Stimulated activated CD8-positive, alpha-beta memory T cell treated with anti-CD3 and anti-CD28 coated beads, Interleukin-7, amount 100 ng/mL, for 4 hours (primary cell): ENCODE measurements at regions not wholly inside any gene's neighbourhood (a gene's known extent, or its start where the extent isn't known, plus 50 kb on each side); places are given as distances from the start of the nearest gene placed in this dataset.

Experiments
- DNase-seq, 2 donors: peaks; one replicate each; pipeline ENCODE4 v3.0.0-alpha.2; 2020; ENCODE audit warnings: low read depth in 2 of 2

- no peak for DNase-seq
Observed at GRCh38 chr18:45430041-45430440, 185.2 kb upstream of the SLC14A2 start.

GRCh38 chr18:45435810-45436209, 179.5 kb upstream of the SLC14A2 start:
- no peak for DNase-seq

- no peak for DNase-seq
Observed at GRCh38 chr18:45437366-45437765, 177.9 kb upstream of the SLC14A2 start.

DNA sequence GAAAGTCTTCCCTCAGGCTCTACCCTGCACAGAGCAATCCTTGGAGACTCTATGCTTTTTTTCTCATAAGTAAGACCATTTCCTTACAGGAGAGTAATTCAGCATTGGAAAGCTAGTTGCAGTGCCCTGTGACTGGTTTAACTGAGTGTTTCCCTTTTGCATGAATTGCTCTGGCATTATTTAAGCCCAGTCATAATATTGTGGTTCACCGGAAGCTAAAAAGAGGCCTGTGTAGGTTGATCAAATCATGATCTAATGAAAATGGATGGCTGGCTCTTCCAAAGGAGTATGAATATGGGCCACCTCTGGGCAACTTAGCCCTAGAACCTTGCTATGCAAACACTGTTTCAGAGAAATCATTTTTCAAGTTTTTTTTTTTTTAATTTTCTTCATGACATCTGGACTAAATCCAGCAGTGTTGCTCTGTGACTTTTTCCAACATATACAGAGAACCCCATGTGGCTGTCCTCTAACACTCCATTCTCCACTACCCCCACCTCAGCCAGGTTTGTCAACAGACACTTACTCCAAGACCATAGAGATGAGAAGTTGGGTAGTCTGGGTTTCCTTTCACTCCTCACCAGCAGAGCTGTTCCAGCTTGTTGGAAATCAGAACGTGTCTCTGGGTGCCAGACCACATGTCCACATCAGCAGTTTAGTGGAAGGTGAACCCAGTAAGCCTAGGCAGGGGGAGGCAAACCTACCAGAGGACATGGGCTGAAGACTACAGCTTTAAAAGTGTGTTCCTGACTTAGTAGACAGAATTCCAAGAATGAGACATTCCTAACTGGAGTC, 175.2 kb upstream of the SLC14A2 start:
- no peak for DNase-seq

GRCh38 chr18:45441110-45441847, 174.0 kb upstream of the SLC14A2 start:
- no peak for DNase-seq

DNA sequence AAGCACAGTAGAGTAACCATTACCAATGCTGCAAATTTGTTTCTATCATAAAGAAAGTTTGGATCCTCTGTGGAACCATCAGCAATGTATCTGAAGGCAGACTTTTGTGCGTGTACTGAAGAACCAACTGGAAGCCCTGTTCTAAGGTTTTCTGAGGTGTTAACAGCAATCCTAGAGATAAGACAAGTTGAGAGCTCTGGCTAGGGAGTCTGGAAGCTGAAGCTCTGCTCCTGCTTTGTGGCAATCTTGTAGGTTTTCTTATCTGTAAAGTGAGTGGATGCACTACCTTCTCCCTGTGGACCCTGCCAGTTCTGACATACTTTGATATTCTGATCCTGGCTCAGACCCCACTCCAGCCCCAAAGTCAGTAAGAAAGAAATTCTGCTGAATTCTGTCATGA, 171.2 kb upstream of the SLC14A2 start:
- DNase-seq = no peak

- DNase-seq = no peak
Observed at GRCh38 chr18:45447355-45448265, 167.7 kb upstream of the SLC14A2 start.

- no peak for DNase-seq
Observed at GRCh38 chr18:45448871-45449270, 166.4 kb upstream of the SLC14A2 start.

- no peak for DNase-seq
Observed at GRCh38 chr18:45449418-45450227, 165.7 kb upstream of the SLC14A2 start.

GRCh38 chr18:45456090-45457021, 158.9 kb upstream of the SLC14A2 start:
- no peak for DNase-seq

GRCh38 chr18:45458033-45458432, 157.2 kb upstream of the SLC14A2 start:
- no peak for DNase-seq

DNA sequence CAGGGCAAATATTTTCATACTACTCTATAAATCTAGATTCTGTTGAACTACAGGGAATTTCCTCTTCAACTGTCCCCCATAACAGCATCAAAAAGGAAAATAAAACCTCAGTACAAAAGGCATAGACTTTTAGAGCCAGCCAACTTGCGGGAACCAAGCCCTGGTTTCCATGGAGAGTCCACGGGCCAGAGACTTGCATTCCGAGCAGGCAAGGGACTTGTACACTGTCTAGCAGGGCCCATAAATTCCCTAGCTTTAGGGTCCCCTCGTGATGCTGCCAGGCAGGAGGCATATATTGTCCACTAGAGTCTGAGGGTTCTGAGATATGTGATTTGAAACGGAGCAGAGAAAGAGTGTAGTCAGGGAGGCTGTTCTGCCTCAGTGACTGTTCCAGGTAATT, 153.1 kb upstream of the SLC14A2 start:
- no peak for DNase-seq

- DNase-seq = no peak
Observed at GRCh38 chr18:45463451-45463850, 151.8 kb upstream of the SLC14A2 start.

GRCh38 chr18:45464619-45465018, 150.7 kb upstream of the SLC14A2 start:
- no peak for DNase-seq

- no peak for DNase-seq
Observed at GRCh38 chr18:45467293-45467692, 148.0 kb upstream of the SLC14A2 start.

- DNase-seq = no peak
Observed at GRCh38 chr18:45467945-45468344, 147.3 kb upstream of the SLC14A2 start.

DNA sequence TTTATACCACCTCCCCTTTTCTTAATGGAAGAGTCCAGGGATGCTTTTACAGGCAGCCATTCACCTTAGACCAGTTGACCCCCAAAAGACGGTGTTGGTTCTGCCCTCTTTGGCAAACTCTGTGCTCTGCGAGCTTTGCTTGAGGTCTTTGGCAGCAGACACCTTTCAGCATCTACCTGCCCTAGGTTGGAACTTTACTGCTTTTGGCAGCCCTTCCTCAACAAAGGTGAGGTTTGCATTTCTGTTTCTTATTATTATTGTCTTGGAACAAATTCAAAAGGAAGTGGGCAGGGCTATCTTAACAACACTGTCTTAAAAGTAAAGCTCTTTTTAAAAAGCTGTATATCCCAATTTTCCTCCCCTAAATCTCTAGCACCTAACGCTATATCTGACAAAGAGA, 136.4 kb upstream of the SLC14A2 start:
- DNase-seq = no peak

GRCh38 chr18:45480219-45481015, 134.9 kb upstream of the SLC14A2 start:
- no peak for DNase-seq

GRCh38 chr18:45481821-45482220, 133.5 kb upstream of the SLC14A2 start:
- DNase-seq = no peak
